Fibroblast of lung (primary cell): ENCODE measurements at regions not wholly inside any gene's neighbourhood (a gene's known extent, or its start where the extent isn't known, plus 50 kb on each side); places are given as distances from the start of the nearest gene placed in this dataset.
"Not testable (repeated sequence)": the region's sequence is repeated elsewhere in the genome, so short reads cannot be mapped to it uniquely, and the experiment has no call there.

ENCODE experiments used
- DNase-seq, 2 donors: peaks; one replicate each; pipeline versions ENCODE4 v3.0.0 to v3.0.0-alpha.2; 2010; ENCODE audit warnings: low read depth in 2 of 2
- H2AFZ ChIP-seq: 2 replicates; pipeline ENCODE4 v1.5.1; 2012; ENCODE audit warnings: low read length, control low read depth, inconsistent platforms
- H3K27ac ChIP-seq: 2 replicates; pipeline ENCODE4 v1.5.1; 2011; ENCODE audit warnings: low read length, control low read depth; ENCODE audit not compliant: insufficient read depth
- H3K27me3 ChIP-seq: 2 replicates; pipeline ENCODE4 v1.5.1; 2011; ENCODE audit warnings: mild to moderate bottlenecking, low read length; ENCODE audit not compliant: control insufficient read depth, insufficient read depth
- H3K36me3 ChIP-seq: 2 replicates; pipeline ENCODE4 v1.5.1; 2011; ENCODE audit warnings: low read length; ENCODE audit not compliant: control insufficient read depth, insufficient read depth
- H3K4me1 ChIP-seq: 2 replicates; pipeline ENCODE4 v1.5.1; 2011; ENCODE audit warnings: low read length; ENCODE audit not compliant: control insufficient read depth, insufficient read depth; ENCODE audit errors: extremely low read depth
- H3K4me2 ChIP-seq: 2 replicates; pipeline ENCODE4 v1.5.1; 2011; ENCODE audit warnings: low read length, control low read depth; ENCODE audit not compliant: insufficient read depth; ENCODE audit errors: extremely low read depth
- H3K4me3 ChIP-seq, 4 experiments: fragments of 200-600 bp in 1 of 4; sonication (generic) in 1 of 4; replicated peaks in 1 of 4; 2 replicates each; pipeline ENCODE4 v1.5.1; 2011 to 2016; ENCODE audit warnings: low read length in 4 of 4, low read depth in 3 of 4, mild to moderate bottlenecking in 3 of 4, control low read depth in 2 of 4, inconsistent platforms in 1 of 4, mixed read lengths in 1 of 4; ENCODE audit not compliant: insufficient read depth in 1 of 4; ENCODE audit errors: control extremely low read depth in 1 of 4
- H3K79me2 ChIP-seq: 2 replicates; pipeline ENCODE4 v1.5.1; 2012; ENCODE audit warnings: mild to moderate bottlenecking, low read length, inconsistent platforms; ENCODE audit not compliant: control insufficient read depth, insufficient read depth
- H3K9ac ChIP-seq: 2 replicates; pipeline ENCODE4 v1.5.1; 2011; ENCODE audit warnings: mild to moderate bottlenecking, low read length, control low read depth; ENCODE audit not compliant: insufficient read depth
- H3K9me3 ChIP-seq: 2 replicates; pipeline ENCODE4 v1.5.1; 2012; ENCODE audit warnings: low read depth, low read length; ENCODE audit not compliant: control insufficient read depth, insufficient read depth
- H4K20me1 ChIP-seq: 2 replicates; pipeline ENCODE4 v1.5.1; 2011; ENCODE audit warnings: low read length; ENCODE audit not compliant: control insufficient read depth, insufficient read depth; ENCODE audit errors: extremely low read depth
- EZH2 ChIP-seq: IDR thresholded peaks from 2 replicates; pipeline ENCODE4 v1.5.1; 2012; ENCODE audit warnings: low read length, control low read depth, mild to moderate bottlenecking; ENCODE audit errors: missing control alignments
- TF ChIP-seq, protein P1 (sequence below), 2 donors: IDR thresholded peaks in 1 of 2; conservative IDR thresholded peaks in 1 of 2; 1 replicate in 1 of 2; 2 replicates in 1 of 2; pipeline ENCODE4 v1.5.1; 2011 to 2012; ENCODE audit warnings: low read length in 2 of 2, control low read depth in 1 of 2, inconsistent platforms in 1 of 2, low read depth in 1 of 2, mild to moderate bottlenecking in 1 of 2

DNA sequence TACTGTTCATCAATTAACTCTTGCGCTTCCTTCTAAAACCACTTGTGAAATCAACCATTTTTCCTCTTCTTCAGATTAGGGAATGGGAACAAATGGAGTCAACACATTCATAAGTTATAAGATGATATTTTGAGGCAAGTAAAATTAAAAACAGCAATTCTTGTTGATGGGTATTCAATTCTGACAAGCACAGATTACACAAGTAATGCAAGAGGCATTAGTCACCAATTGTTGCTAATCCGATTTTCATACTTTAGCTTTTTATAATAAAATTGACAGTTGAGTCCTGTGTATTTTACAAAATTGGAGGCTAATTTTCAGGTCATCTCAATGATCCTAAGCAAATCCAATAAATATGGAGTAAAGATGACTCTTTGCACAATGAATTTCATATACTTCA is 918.4 kb upstream of the SOX9 start:
- TF ChIP-seq, protein P1, sequence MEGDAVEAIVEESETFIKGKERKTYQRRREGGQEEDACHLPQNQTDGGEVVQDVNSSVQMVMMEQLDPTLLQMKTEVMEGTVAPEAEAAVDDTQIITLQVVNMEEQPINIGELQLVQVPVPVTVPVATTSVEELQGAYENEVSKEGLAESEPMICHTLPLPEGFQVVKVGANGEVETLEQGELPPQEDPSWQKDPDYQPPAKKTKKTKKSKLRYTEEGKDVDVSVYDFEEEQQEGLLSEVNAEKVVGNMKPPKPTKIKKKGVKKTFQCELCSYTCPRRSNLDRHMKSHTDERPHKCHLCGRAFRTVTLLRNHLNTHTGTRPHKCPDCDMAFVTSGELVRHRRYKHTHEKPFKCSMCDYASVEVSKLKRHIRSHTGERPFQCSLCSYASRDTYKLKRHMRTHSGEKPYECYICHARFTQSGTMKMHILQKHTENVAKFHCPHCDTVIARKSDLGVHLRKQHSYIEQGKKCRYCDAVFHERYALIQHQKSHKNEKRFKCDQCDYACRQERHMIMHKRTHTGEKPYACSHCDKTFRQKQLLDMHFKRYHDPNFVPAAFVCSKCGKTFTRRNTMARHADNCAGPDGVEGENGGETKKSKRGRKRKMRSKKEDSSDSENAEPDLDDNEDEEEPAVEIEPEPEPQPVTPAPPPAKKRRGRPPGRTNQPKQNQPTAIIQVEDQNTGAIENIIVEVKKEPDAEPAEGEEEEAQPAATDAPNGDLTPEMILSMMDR (conservative IDR thresholded peaks at IDR 0.05 in 1 of 2, IDR thresholded peaks at IDR 0.05 in 1 of 2; ENCODE audit: low read depth in 1 of 2, low read length in 2 of 2): no peak
- TF ChIP-seq EZH2: no peak
- no peak for DNase-seq
- Histone ChIP-seq H3K4me3 (no peak overlapping the region), H3K9ac (no peak overlapping the region), H3K4me1 (no peaks in the 10 kb centered on the region), H2AFZ (no peak overlapping the region), H3K36me3 (no peaks in the 10 kb centered on the region), H3K4me2 (no peak overlapping the region), H4K20me1 (no peaks in the 10 kb centered on the region), H3K27ac (no peak overlapping the region), H3K27me3 (no peaks in the 10 kb centered on the region), H3K79me2 (no peaks in the 10 kb centered on the region), H3K9me3 (no peaks in the 10 kb centered on the region)

DNA sequence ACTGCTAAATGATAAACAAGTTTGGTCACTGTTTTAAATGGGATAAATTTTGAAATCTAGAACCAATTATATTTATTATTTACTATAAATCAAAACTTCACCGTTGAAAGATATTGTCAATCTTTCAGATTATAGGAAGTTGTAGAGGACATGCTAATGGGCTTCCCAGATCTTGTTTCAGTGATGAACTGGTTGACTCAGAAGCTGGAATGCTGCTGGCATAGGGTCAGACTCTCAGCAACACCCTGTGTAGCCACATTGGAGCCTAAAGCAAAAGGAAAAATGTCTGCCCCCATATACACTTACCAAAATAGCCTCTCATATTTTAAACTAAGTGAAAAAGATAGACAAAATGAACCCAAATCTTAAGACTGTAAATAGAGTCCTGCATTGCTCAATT is 916.9 kb upstream of the SOX9 start:
- Histone ChIP-seq H3K9me3 (no peaks in the 10 kb centered on the region), H3K79me2 (no peaks in the 10 kb centered on the region), H3K27ac (no peak overlapping the region), H3K4me3 (no peak overlapping the region), H3K4me2 (no peak overlapping the region), H3K36me3 (no peaks in the 10 kb centered on the region), H3K4me1 (no peaks in the 10 kb centered on the region), H2AFZ (no peak overlapping the region), H3K27me3 (no peaks in the 10 kb centered on the region), H4K20me1 (no peaks in the 10 kb centered on the region), H3K9ac (no peak overlapping the region)
- no peak for TF ChIP-seq EZH2
- TF ChIP-seq, protein P1 (conservative IDR thresholded peaks at IDR 0.05 in 1 of 2, IDR thresholded peaks at IDR 0.05 in 1 of 2; ENCODE audit: low read depth in 1 of 2, low read length in 2 of 2): no peak
- DNase-seq: peak in 1 of 2 donors; percentile 16

DNA sequence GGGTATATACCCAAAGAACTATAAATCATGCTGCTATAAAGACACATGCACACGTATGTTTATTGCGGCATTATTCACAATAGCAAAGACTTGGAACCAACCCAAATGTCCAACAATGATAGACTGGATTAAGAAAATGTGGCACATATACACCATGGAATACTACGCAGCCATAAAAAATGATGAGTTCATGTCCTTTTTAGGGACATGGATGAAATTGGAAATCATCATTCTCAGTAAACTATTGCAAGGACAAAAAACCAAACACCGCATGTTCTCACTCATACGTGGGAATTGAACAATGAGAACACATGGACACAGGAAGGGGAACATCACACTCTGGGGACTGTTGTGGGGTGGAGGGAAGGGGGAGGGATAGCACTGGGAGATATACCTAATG is 914.9 kb upstream of the SOX9 start:
- H3K4me1 ChIP-seq, DNase-seq, H4K20me1 ChIP-seq, H2AFZ ChIP-seq, H3K27me3 ChIP-seq, H3K79me2 ChIP-seq, H3K4me2 ChIP-seq, H3K4me3 ChIP-seq, H3K36me3 ChIP-seq, H3K9me3 ChIP-seq, H3K27ac ChIP-seq, H3K9ac ChIP-seq: not testable (repeated sequence)
